HS-5 (cell line): ENCODE measurements at regions not wholly inside any gene's neighbourhood (a gene's known extent, or its start where the extent isn't known, plus 50 kb on each side); places are given as distances from the start of the nearest gene placed in this dataset.

Experiments
- DNase-seq: peaks from one replicate; pipeline ENCODE4 v3.0.0-alpha.2; 2012; ENCODE audit warnings: low read depth

- no peak for DNase-seq
Observed at GRCh38 chrX:40452031-40452430, 128.7 kb upstream of the ATP6AP2 start.

GRCh38 chrX:40449956-40450706 lies 130.6 kb upstream of the ATP6AP2 start:
- DNase-seq, result no peak

GRCh38 chrX:40449396-40449795 lies 131.4 kb upstream of the ATP6AP2 start:
- DNase-seq, result no peak

- DNase-seq, result no peak
Observed at GRCh38 chrX:40448793-40449192, 132.0 kb upstream of the ATP6AP2 start.

GRCh38 chrX:40446921-40447320 lies 133.8 kb upstream of the ATP6AP2 start:
- no peak for DNase-seq

GRCh38 chrX:40445691-40446090 lies 135.1 kb upstream of the ATP6AP2 start:
- DNase-seq, result no peak

GRCh38 chrX:40444798-40445496 lies 135.8 kb upstream of the ATP6AP2 start:
- DNase-seq, result no peak

- no peak for DNase-seq
Observed at GRCh38 chrX:40444133-40444532, 136.6 kb upstream of the ATP6AP2 start.

- no peak for DNase-seq
Observed at GRCh38 chrX:40440866-40441265, 139.9 kb upstream of the ATP6AP2 start.

GRCh38 chrX:40439625-40440532 lies 140.9 kb upstream of the ATP6AP2 start:
- DNase-seq, result no peak

- no peak for DNase-seq
Observed at GRCh38 chrX:40437348-40437747, 143.4 kb upstream of the ATP6AP2 start.

- DNase-seq, result no peak
Observed at GRCh38 chrX:40434947-40435346, 145.8 kb upstream of the ATP6AP2 start.

- no peak for DNase-seq
Observed at GRCh38 chrX:40434443-40434842, 146.3 kb upstream of the ATP6AP2 start.

GRCh38 chrX:40433160-40433559 lies 147.6 kb upstream of the ATP6AP2 start:
- DNase-seq, result no peak

GRCh38 chrX:40424259-40424658 lies 156.5 kb upstream of the ATP6AP2 start:
- DNase-seq, result no peak

GRCh38 chrX:40423299-40423698 lies 157.5 kb upstream of the ATP6AP2 start:
- DNase-seq, result no peak

- no peak for DNase-seq
Observed at GRCh38 chrX:40422021-40422420, 158.7 kb upstream of the ATP6AP2 start.

GRCh38 chrX:40420899-40421729 lies 159.7 kb upstream of the ATP6AP2 start:
- no peak for DNase-seq

- DNase-seq, result no peak
Observed at GRCh38 chrX:40418813-40419195, 162.0 kb upstream of the ATP6AP2 start.

GRCh38 chrX:40418146-40418812 lies 162.5 kb upstream of the ATP6AP2 start:
- no peak for DNase-seq

GRCh38 chrX:40415675-40416074 lies 165.1 kb upstream of the ATP6AP2 start:
- DNase-seq, result no peak
